ENCODE measurements at regions not wholly inside any gene's neighbourhood (a gene's known extent, or its start where the extent isn't known, plus 50 kb on each side); places are given as distances from the start of the nearest gene placed in this dataset.

DNA sequence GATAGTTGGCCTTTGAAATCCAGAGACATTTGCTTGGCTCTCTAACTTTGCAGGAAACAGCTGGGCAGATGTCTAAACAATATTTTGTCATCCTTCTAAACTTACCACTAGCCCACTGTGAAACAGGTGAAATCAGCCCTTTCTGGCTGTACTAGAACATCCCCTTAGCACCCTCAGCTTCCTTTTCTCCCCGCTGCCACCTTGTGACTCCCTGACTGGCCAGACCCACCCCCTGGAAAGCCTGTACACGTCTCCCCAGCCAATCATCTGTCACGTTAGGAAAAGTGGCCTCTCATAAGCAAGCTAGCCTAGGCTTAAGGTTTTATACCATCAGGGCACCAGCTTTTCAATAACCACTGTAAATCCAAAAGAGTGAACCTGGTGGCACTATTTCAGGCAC is 88.6 kb upstream of the E2F3 start:
- DNase-seq (ENCODE audit: low read depth in 2 of 2), result no peak

DNA sequence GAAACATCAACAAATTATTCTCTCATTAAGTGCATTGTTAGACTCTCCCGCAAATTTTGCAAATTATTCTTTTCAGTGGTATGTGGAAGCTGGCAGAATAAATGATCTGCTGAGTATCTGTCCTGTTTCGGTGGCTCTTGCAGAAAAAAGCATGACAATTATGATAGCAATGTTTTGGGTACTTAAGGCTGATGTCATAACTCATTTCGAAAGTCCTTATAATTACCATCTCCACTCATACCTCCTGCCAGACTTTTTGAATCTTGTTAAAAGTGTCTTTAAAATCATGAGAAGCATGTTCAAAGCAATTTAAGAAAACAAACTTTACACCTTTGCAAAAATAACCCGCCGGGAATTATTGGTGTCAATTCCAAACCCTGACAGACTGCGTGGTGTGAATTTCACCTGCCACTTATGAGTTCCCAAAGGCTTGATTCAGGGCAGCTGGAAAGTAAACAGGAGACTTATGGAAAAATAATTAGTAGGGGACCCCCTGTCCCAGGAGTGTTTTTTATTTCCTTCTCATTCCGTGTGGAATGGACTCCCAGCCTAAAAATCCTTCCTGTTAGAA is 87.6 kb upstream of the E2F3 start:
- DNase-seq (ENCODE audit: low read depth in 2 of 2), result no peak

DNA sequence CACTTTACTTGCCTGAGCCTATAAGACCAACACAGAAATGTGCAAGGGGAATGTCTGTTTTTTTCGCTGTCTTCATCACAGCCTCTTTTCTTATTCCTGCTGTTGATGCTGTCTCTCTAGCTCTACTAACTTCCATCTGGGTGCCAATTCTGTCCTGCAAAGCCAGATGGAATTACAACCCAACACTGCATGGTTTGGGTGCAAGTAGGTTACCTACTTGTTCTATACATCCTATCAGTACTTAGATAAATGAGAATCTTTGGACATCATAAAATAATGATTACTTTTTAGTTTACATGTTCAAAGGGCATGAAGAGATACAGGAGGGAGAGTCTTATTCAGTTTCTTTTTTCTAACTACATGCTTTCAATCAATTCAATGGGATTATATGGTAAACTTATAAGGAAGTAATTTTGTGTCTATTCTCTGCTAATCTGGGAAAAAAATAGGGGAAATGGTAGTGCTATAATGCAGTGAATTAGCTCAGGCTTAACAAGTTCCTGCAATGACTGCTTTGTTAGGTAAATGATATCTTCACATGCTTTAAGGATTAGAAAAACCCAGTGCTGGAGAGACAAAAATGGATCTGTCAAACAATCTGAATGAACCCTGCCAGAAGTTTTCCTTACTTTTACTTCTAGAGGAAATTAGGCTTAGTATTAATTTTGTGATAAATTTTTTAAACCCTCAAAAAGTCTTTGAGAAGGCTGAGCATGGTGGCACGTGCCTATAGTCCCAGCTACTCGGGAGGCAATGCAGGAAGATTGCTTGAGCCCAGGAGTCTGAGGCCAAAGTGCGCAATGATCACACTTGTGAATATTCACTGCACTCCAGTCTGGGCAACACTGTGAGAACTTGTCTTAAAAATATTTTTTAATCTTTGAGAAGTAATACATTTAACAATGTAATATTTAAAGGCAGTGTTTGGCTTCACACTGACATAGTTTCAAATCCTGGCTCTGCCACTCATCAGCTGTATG is 86.5 kb upstream of the E2F3 start:
- no peak for DNase-seq (ENCODE audit: low read depth in 2 of 2)

DNA sequence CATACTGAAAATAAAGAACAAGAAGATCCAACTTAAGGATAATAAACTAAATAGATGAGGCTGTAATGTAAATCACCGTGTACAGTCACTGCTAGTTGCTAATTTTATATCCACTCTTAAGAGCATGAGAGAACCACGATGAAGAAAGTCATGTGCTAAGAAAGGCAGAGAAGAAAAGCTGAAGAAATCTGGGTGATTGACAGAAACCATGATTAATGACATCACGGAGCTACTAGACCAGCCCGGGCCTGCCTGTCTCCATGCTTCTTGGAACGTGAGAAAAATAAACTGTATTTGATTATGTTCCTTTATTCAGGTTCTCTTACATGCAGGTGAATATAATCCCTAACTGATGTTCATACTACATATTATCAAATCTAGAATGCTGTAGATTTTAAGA is 84.2 kb upstream of the E2F3 start:
- DNase-seq (ENCODE audit: low read depth in 2 of 2), result no peak

DNA sequence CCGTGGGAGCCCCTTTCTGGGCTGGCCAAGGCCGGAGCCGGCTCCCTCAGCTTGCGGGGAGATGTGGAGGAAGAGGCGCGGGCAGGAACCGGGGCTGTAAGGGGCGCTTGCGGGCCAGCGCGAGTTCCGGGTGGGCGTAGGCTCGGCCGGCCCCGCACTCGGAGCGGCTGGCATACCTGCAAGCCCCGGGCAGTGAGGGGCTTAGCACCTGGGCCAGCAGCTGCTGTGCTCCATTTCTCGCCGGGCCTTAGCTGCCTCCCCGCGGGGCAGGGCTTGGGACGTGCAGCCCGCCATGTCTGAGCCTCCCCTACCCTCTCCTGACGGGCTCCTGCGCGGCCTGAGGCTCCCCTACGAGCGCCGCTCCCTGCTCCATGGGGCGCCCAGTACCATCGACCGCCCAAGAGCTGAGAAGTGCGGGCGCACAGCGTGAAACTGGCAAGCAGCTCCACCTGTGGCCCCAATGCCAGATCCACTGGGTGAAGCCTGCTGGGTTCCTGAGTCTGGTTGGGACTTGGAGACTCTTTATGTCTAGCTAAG is 82.8 kb upstream of the E2F3 start:
- DNase-seq (ENCODE audit: low read depth in 2 of 2), result no peak

DNA sequence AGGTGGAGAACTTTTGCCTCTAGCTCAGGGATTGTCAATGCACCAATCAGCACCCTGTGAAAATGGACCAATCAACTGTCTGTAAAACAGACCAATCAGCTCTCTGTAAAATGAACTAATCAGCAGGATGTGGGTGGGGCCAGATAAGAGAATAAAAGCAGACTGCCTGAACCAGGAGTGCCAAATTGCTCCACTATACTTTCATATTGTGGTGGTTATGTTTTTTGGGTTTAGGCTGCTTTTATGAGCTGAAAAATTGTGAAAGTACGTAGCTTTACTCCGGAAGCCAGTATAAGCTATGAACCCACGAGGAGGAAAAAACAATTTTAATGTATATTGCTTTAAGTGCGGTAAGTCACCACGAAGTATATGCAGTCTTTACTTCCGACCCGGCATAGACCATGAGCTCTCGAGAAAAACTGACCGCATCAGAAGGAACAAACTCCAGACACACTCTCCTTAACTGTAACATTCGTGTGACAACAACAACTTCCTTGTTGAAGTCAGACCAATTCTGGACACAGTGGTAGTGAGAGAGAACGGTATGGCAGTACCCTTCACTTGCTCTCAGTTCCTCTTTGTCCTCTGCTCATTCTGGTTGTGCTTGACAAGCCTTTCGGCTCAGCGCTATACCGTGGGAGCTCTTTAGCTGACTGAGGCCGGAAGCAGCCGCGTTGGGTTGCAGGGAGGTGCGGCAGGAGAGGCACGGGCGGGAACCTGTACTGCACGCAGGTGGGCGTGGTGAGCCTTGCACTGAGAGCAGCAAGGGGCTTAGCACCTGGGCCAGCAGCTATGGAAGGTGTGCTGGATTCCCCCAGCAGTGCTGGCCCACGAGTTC is 81.9 kb upstream of the E2F3 start:
- peak; percentile 49 to 59 for DNase-seq (ENCODE audit: low read depth in 2 of 2)

DNA sequence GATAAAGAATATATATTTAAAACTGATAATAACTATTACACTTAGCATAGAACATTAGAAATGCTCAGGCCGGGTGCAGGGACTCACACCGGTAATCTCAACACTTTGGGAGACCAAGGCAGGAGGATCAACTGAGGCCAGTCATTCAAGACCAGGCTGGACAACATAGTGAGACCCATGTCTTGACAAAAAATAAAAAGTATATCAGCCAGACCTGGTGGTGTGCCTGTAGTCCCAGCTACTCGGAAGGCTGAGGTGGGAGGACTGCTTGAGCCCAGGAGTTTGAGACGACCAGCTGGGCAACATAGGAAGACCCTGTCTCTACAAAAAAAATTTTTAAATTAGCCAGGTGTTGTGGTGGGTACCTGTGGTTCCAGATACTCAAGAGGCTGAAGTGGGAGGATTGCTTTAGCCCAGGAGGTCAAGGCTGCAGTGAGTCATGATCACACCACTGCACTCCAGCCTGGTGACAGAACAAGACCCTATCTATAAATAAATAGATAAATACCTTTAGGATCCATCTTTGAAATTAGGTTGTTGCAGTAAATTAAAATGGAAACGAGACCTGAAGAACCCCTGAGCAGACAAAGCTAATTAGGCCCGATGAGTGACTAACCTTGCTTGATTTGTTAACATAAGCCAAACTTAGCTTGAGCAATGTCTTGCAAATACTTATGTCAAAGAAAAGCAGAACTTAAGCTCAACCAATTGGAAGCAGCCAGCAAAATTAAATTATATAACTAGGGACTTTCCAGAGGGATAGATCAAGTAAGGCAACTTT is 75.8 kb upstream of the E2F3 start:
- no peak for DNase-seq (ENCODE audit: low read depth in 2 of 2)

DNA sequence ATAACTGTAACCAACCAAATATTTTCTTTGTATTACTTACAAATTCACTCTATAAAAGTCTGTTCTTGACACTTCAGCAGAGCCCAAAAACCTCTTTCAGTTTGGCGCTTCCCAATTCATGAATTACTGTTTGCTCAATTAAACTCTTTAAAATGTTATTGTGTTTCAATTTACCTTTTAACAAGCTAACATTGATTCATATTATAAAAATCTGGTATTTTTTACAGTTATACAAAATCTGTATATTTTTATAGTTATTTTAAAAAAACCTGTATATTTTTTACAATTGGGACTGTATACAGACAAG is 75.3 kb upstream of the E2F3 start:
- no peak for DNase-seq (ENCODE audit: low read depth in 2 of 2)

DNA sequence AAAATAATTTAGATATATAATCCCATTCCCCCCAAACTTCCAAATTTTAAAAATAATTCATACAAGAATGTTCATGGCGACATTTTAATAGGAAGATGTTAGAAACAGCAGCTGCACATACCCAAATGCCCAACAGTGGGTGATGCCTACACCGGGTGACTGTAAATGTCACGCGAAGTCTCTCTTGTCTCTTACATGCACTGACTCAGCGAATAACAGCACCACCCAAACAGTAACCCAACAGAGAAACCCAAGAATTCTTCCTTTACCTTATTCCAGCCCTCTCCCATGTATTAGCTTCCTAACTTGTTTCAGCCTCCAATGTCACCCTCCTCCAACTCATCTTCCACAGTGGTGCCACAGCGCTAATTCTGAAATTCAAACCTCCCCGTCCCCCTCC is 74.5 kb upstream of the E2F3 start:
- DNase-seq (ENCODE audit: low read depth in 2 of 2), result no peak

DNA sequence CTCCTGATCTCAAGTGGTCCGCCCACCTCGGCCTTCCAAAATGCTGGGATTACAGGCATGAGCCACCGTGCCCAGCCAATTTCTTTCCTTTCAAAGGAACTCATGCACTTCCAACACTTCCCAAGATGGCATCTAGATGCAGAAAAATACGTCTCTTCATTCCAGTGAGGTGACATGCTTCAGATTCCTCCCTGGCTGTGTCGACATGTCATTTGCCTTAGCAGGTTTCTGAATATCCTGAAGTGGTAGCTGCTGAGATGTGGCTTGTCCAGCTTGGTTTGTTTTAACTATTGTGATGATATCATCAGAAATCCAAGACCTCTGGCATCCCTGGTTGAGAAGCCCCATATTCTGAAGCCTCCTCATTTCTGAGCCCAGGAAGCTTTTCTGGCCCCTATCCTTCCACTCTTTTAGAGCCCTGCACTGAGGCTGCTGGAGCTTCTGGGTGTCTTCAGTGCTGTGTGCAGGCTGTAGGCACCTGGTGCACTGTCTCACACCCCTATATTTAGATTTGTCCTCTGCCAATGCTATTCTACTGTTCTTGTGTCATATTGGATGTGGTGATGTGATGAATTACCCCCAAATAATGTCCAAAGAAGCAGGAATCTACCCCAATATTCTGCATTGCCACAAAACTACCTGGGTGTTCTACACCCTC is 73.3 kb upstream of the E2F3 start:
- no peak for DNase-seq (ENCODE audit: low read depth in 2 of 2)

DNA sequence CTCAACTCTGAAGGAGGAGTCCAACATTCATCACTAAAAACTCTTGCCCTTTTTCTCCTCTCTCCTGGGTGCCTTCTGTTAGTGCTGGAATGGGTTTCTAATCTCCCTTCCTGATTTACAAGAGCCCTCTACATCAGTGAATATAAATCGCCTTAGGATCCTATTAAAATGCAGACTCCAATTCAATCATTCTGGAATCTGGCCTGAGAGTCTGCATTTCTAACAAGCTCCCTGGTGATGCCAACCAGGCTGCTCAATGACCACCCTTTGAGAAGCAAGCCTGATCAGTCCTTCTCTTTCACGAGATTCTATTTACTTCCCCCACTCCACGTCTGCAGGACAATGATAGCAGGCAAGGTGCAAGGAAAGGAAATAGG is 72.8 kb upstream of the E2F3 start:
- no peak for DNase-seq (ENCODE audit: low read depth in 2 of 2)

DNA sequence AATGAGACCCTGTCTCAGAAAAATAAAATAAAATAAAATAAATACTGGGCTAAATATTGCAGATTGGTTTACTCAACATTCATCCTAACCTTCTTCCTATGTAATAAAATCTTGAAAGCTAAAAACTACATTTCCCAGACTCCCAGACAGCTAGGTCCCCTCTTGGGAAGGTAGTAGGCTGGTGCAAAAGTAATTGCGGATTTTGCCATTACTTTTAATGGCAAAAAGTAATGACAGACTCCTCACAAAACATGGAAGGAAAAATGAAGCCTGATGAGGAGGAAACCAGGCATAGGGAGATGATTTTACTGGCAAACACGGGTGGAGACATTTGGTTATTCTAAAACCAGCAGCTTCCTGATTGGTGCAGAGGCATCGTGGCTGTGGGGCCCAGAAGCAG is 70.6 kb upstream of the E2F3 start:
- no peak for DNase-seq (ENCODE audit: low read depth in 2 of 2)

DNA sequence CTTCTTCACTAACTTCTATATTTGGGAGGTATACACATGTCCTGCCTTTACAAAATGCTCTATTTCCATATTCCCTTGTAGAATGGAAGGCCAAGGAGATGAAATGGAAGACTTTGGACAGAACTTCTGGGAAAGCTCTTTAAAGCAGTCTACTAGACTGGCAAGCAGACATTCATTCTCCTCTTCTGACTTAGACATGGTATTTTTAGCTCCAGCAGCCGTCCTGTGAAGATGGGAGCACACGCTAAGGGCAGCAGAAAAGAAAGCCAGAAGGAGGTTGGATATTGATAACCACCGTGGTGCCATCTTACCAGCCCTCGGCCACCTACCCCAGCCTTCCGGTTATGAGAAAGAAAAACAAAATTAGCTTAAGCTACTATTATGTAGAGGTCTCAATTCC is 70.1 kb upstream of the E2F3 start:
- no peak for DNase-seq (ENCODE audit: low read depth in 2 of 2)

DNA sequence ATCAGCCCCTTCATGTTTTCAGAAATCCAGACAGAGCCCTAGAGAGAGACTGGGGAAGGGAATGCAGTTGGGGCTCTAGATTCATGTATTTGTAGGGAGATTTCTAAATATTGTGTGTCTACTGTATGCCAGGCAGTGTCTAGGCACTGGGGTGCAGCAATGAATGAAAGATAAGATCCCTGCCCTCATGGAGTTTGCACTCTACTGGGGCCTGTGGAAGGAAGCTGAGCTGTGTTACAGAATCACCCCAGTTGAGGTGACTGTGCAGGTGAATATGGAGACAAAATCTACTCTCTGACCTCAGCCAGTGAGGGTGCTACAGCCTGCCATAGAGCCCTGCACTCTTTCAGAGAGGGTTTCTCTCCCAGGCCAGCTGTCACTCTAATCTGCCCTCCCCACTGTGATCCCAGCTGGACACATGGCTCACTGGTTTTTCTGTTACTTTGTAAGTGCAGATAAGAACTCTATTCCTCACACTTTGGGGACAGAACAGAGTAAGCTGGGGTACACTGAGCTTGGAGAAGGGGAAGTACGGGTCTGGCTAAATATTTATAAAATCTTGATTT is 69.2 kb upstream of the E2F3 start:
- DNase-seq (ENCODE audit: low read depth in 2 of 2), result no peak

DNA sequence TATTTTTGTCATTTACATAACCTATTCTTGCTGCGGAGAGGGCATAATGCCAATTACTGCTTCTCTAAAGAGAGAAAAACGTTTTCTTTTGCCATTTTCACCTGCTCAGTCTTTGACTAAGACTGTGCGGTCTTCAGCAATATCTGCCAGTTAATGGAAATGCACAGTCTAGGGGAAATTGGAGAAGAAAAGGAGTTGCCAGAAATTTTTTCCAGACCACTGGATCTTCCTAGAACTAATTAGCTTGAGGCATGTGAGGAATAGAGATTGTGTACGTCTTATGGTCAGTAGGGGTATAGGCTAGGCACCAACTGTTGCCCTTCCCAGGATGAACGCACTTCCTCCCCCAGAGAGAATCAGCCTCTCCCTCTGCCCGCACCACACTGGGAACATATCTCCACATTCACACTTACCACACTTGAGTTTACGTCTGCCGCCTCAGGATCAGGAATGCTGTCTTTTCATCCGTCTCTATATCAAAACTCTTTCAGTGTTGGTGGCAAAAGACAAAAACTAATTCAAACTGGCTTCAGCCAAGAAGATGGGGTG is 67.9 kb upstream of the E2F3 start:
- no peak for DNase-seq (ENCODE audit: low read depth in 2 of 2)

DNA sequence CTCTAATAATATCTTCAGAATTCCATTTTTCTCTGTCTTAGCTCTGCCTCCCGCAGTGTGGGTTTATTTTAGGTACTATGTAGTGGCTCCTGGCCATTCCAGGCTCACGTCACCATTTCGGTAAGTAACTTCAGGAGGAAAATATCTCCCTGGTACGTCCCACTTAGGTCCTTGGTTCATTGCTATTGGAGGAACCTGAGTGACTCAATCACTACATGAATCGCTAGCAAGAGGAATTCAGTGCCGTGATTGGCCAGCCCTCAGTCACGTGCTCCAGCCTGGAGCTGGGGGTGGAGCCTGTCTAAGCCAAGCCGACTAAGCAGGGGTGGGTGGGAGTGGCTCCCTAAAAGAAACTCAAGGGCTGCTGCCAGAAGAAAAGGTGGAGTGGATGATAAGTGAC is 67.3 kb upstream of the E2F3 start:
- DNase-seq (ENCODE audit: low read depth in 2 of 2), result no peak

DNA sequence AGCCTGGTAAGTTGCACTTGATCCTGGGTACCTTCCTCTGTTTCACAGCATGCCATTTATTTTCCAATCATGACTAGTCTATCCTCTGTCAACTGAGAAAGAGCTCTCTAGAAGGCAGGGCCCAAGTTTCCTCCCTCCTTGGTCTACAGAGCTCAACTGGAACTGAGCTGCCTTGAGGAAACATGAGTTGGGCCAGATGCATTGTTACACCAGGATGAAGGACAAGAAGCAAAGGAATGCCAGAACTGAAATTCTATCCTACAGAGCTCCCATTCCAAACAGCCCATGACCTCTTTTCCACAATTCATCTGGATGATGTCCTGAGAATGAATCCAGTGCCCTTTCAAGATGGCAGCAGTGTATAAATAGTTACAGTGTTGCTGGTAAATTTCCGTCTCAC is 66.7 kb upstream of the E2F3 start:
- no peak for DNase-seq (ENCODE audit: low read depth in 2 of 2)

DNA sequence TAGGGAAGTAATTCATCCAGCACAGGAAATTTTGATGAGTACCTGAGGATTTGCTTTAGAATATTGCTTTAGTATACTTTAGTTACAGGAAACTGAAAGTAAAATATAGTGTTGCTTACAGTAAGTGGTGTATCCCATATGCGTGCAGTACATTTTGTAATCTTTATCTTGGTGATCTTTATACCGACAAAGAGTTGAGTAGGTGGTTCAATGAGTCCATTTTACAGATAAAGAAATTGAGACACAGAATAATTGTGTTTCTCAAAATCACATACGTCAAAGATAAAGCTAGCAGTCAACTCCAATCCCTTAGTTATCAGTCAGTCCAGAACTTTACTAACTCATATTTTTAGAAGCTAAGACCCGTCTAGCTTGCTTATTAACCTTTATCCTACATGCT is 65.8 kb upstream of the E2F3 start:
- DNase-seq (ENCODE audit: low read depth in 2 of 2), result no peak

DNA sequence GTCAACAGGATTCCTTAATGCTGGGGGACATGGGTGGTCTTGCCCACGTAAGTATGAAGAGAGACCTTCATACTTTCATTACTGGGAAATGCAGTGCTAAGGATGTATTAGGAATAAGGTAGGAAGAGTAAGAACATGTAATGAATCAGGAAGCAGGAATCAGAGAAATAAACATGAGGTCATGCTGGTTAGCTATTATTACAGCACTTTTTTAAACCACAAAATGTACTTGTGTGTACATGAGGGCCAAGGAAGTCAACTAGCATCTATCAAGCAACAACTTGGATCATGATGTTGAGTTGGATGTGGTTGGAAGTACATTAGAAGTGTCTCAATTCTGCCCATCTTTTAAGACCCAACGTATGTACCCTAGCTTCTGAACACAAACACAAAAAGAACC is 63.5 kb upstream of the E2F3 start:
- DNase-seq (ENCODE audit: low read depth in 2 of 2), result no peak

DNA sequence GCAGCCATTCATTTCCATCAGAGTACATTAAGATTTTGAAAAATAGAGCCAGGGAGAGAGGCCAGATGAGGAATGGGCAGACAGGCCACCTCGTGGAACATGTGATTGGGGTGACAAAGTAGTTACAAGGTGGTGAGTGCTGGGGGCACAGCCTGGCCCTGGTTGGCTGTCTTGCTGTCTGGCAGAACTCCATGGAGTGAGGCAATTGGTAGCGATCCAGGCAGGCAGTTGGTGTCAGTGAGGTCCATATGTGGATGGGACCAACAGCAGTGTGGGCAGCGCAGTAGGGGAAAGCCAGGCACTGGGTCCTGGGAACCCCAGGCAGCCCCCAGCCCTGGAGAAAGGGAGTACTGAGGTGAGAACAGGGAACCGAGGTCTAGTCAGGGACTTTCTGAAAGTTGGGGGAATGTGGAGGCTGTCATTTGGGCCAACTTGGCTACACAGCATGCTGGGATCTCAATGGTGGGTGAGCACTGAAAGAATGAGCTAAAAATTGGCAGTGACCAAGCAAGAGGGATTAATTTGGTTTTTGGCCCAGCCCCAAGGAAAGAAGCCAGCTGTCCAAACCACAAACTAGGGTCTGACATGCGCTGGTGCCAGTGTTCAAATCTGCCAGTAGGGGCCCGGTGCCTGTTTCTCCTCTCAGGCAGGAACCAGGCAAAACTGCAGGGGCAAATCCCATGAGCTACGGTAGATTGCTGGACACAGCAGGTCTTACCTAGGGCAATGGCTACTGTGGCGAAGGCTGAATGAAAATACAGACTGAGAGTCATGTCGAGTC is 61.4 kb upstream of the E2F3 start:
- no peak for DNase-seq (ENCODE audit: low read depth in 2 of 2)
